Pancreas (tissue), 10 donors: ENCODE measurements at regions not wholly inside any gene's neighbourhood (a gene's known extent, or its start where the extent isn't known, plus 50 kb on each side); places are given as distances from the start of the nearest gene placed in this dataset.

Experiments used
- ATAC-seq, 4 donors: fragments of 200-7000 bp; cut with Tn5 transposase; one replicate each; pipeline versions ENCODE4 v1.8.0 to v1.9.1; 2020; ENCODE audit warnings: mild to moderate bottlenecking in 4 of 4, moderate library complexity in 4 of 4
- DNase-seq, 6 donors: peaks; one replicate each; pipeline ENCODE4 v3.0.0-alpha.2; 2020
- FAIRE-seq: peaks from 2 replicates; lab custom pipeline; 2012; peaks lifted over from hg19 to GRCh38; lab: Jason Lieb, UNC
- H3K27ac ChIP-seq, 4 donors: fragments of 200-600 bp; sonication (generic); 1 replicate in 3 of 4; 2 replicates in 1 of 4; pipeline versions ENCODE4 v1.5.0 to v1.8.0; 2020
- H3K27me3 ChIP-seq, 4 donors: fragments of 200-600 bp; one replicate each; pipeline ENCODE4 v1.8.0; 2021
- H3K36me3 ChIP-seq, 3 donors: fragments of 200-600 bp; sonication (generic) in 1 of 3; one replicate each; pipeline versions ENCODE4 v1.5.0 to v1.8.0; 2020 to 2021
- H3K4me1 ChIP-seq, 3 donors: fragments of 200-600 bp; one replicate each; pipeline ENCODE4 v1.8.0; 2021
- H3K4me3 ChIP-seq, 4 donors: fragments of 200-600 bp; sonication (generic) in 2 of 4; one replicate each; pipeline versions ENCODE4 v1.5.0 to v1.8.0; 2020 to 2021
- H3K9me3 ChIP-seq, 4 donors: fragments of 200-600 bp; one replicate each; pipeline ENCODE4 v1.8.0; 2021
- CTCF ChIP-seq, 4 donors: fragments of 200-600 bp; sonication (generic) in 3 of 4; IDR thresholded peaks; one replicate each; pipeline versions ENCODE4 v1.5.0 to v1.8.0; 2021; ENCODE audit warnings: antibody characterized with exemption in 4 of 4
- WGBS, 2 donors: extraction: QIAGEN DNeasy Blood & Tissue Kit; methylation state at CpG; one replicate each; pipeline ENCODE4 v1.1.7; 2013; 5-methylcytosine and 5-hydroxymethylcytosine counted together
- intact Hi-C, 3 donors: fragments of 100-400 bp; cut with DNase I; formaldehyde crosslinking; loops; one replicate each; pipeline versions ENCODE4 v1.11.1 to v1.14.2; 2022
- donor health status: healthy with polysubstance abuse.
- donor health status: DM: no; HTN: no; CAD: no; lungs with moderate emphysema.
- donor health status: DM: no; HTN: no; CAD: no.
- donor health status: control.
- donor health status: control.
- donor health status: Bipolar disorder and iron deficiency.
- donor health status: DM: yes; HTN: yes; CAD: no.
- donor health status: DM: no; HTN: no; CAD: no.
- donor health status: DM: no; HTN: no; CAD: no.
- donor health status: DM: yes; HTN: yes; CAD: no.

GRCh38 chr13:47233734-47234133 lies 336.9 kb upstream of the HTR2A start:
- Histone ChIP-seq H3K4me1 (no peaks in the 10 kb centered on the region), H3K27ac (no peak overlapping the region), H3K27me3 (no peaks in the 10 kb centered on the region), H3K9me3 (peaks cover 0 to 3% (median 0%) of the 10 kb centered on the region in 4 donors), H3K4me3 (no peak overlapping the region), H3K36me3 (no peaks in the 10 kb centered on the region)
- WGBS, 2 donors: 75 to 93% methylated on average over 1 of the region's 1 CpG
- FAIRE-seq (no peak), ATAC-seq (no peak), DNase-seq (no peak)
- intact Hi-C loops: no loop called here
- no peak for TF ChIP-seq CTCF (IDR thresholded peaks at IDR 0.05)

GRCh38 chr13:47232516-47232915 lies 335.7 kb upstream of the HTR2A start:
- intact Hi-C loops: no loop called here
- H3K27ac ChIP-seq: no peak overlapping the region

GRCh38 chr13:47230155-47230554 lies 333.3 kb upstream of the HTR2A start:
- Histone ChIP-seq H3K36me3 (no peaks in the 10 kb centered on the region), H3K4me1 (no peaks in the 10 kb centered on the region), H3K27me3 (no peaks in the 10 kb centered on the region), H3K9me3 (peaks cover 0 to 3% (median 1%) of the 10 kb centered on the region in 4 donors), H3K27ac (no peak overlapping the region), H3K4me3 (no peak overlapping the region)
- DNase-seq: no peak
- ATAC-seq: no peak
- TF ChIP-seq CTCF (IDR thresholded peaks at IDR 0.05): no peak
- FAIRE-seq: no peak
- intact Hi-C loops: no loop called here
- 55 to 67% methylated on average over 2 of the region's 2 CpGs for WGBS, 2 donors

More at GRCh38 chr13:47232516-47232915, 335.7 kb upstream of the HTR2A start:
- H3K9me3 ChIP-seq: peaks cover 0 to 3% (median 0%) of the 10 kb centered on the region in 4 donors
- WGBS, 2 donors: 68 to 70% methylated on average over 4 of the region's 4 CpGs
- no peak for FAIRE-seq
- H3K36me3 ChIP-seq: no peaks in the 10 kb centered on the region
- no peaks in the 10 kb centered on the region for H3K4me1 ChIP-seq
- H3K4me3 ChIP-seq: no peak overlapping the region
- no peak for TF ChIP-seq CTCF (IDR thresholded peaks at IDR 0.05)
- ATAC-seq: no peak
- H3K27me3 ChIP-seq: no peaks in the 10 kb centered on the region
- no peak for DNase-seq

- DNase-seq: no peak
- H3K4me3 ChIP-seq: no peak overlapping the region
- ATAC-seq: no peak
- no peaks in the 10 kb centered on the region for H3K4me1 ChIP-seq
- H3K9me3 ChIP-seq: peaks cover 0 to 3% (median 1%) of the 10 kb centered on the region in 4 donors
- intact Hi-C loops: no loop called here
- FAIRE-seq: no peak
- no peaks in the 10 kb centered on the region for H3K36me3 ChIP-seq
- H3K27ac ChIP-seq: no peak overlapping the region
- no peaks in the 10 kb centered on the region for H3K27me3 ChIP-seq
- no peak for TF ChIP-seq CTCF (IDR thresholded peaks at IDR 0.05)
Measured at GRCh38 chr13:47226516-47226915, 329.7 kb upstream of the HTR2A start.

- no peak for FAIRE-seq
- intact Hi-C loops: no loop called here
- WGBS, 2 donors: 75 to 77% methylated on average over 3 of the region's 3 CpGs
- no peak for ATAC-seq
- Histone ChIP-seq H3K4me1 (no peaks in the 10 kb centered on the region), H3K36me3 (no peaks in the 10 kb centered on the region), H3K4me3 (no peak overlapping the region), H3K27ac (no peak overlapping the region), H3K27me3 (no peaks in the 10 kb centered on the region), H3K9me3 (no peaks in the 10 kb centered on the region)
- no peak for DNase-seq
- no peak for TF ChIP-seq CTCF (IDR thresholded peaks at IDR 0.05)
Measured at GRCh38 chr13:47220453-47221140, 323.7 kb upstream of the HTR2A start.
